ENCODE measurements at regions not wholly inside any gene's neighbourhood (a gene's known extent, or its start where the extent isn't known, plus 50 kb on each side); places are given as distances from the start of the nearest gene placed in this dataset.

DNA sequence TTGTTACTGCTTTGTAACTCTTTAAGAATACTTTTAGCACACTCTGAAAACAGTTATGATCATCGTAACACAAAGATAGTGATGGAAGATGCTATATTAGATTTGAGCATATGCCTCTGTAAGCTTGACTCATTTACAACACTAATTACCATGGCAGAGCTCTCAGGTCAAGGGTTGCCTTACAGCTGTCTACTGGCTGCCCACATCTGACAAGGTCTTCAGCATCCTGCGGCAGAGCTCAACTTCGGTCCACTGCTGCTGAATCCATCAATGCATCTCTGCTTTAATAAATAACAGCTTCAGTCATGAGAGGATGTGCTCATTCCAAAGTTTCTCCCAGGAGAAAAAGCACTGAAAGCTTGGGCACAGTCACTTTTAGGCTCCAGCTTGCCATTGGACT, 449.4 kb downstream of the RASEF start:
- DNase-seq (ENCODE audit: low read depth, low spot score) = no peak

DNA sequence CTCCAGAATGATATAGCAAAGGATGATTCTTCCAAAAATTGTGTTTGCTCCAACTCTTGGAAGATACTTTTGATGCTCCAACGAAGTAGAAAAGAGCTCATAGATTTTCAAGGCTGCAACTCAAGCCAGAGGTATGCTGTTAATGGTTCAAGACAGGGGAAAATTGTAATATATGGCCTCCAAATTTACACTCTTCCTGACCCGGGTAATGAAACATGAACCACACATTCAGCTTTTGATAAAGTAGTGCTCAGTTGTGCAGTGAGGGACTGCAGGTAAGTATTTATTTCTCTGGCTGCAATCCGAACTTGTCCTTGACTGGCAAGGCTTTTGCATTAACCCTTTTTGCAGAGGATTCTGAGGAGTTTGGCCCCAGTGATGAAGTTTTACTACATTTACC, 446.4 kb downstream of the RASEF start:
- no peak for DNase-seq (ENCODE audit: low read depth, low spot score)

DNA sequence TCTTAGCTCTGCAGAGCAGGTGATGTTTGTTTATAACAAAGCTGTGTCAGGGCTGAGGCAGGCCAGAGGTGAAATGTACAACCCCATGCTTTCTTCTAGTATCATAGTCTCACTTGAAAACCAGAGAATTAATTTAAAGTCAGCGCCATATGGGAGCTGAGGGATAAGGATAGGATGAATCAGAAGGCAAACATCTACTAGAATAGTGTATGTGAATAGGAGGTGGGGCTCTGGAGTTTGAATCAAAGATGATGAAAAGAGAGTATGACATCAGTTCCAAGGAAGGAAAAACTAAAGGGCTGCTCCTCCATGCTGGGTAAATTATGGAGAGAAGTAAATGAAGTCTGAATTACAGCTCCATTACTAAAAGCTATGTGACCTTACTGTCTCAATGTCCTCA, 441.5 kb downstream of the RASEF start:
- DNase-seq (ENCODE audit: low read depth, low spot score) = no peak

DNA sequence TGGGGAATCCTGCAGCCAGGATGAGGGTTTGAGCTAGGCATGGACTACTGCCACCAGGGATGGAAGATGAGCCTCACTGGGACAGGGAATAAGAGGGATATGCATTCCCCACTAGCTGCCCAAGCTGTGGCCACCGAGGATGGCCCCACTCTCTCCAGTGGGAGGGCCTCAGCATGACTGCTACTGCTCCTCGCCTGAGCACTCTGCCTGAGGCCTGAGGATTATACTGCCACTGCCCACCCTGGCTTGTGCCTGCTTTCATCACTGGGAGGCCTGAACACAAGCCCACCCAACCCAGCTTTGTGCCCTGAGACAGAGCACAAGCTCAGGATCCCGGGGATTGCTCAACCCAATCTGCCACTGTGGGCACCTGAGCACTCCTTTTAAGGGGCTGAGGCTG, 425.6 kb downstream of the RASEF start:
- no peak for DNase-seq (ENCODE audit: low read depth, low spot score)

DNA sequence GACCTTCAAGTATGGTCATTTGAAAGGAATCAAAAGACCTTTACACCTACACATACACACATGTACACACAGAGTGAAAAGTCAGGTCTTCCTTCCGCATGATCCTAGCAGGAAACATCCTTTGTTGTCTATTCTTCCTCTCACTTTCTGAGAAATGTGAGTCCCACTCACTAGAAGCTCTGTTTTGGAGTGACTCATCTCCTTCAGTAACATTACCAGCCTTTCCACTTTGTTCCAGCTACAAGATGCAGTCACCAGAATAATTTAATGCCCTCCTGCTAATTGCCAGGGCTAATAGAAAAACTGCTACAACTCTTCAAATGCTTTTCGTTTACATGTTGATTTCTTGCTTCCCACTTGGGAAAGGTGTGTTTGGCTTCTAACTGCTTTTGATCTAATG, 417.3 kb downstream of the RASEF start:
- no peak for DNase-seq (ENCODE audit: low read depth, low spot score)

DNA sequence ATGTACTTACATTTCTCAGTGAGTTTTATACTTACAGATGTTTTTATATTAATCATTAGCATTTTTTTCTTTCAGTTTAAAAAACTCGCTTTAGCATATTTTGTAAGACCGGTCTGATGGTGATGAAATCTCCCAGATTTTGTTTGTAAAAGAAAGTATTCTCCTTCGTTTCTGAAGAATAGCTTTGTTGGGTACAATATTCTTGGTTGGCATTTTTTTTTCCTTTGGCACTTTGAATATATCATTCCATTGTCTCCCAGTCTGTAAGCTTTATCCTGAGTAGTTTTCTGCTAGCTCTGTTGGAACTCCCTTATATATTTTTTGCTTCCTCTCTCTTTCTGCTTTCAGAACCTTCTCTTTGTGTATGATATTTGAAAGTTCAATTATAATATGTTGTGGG, 412.6 kb downstream of the RASEF start:
- DNase-seq (ENCODE audit: low read depth, low spot score) = no peak

DNA sequence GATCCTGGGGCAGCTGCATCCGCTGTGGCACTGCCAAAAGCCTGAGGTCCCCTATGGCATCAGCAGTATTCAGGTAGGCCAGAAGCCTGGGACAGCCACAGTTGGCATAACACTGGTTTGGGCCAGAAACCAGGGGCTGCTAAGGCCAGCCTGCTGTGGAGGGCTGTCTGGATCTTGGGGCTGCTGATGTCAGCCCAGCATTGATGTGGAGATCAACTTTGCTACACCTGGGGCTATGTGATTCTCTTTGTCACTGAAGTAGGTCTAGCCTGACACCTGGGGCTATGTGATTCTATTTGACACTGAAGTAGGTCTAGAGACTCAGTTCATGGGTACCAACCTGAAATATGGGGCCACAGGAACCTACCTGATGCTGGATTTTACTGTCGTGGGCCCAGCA, 411.5 kb downstream of the RASEF start:
- DNase-seq (ENCODE audit: low read depth, low spot score) = peak; percentile 55

DNA sequence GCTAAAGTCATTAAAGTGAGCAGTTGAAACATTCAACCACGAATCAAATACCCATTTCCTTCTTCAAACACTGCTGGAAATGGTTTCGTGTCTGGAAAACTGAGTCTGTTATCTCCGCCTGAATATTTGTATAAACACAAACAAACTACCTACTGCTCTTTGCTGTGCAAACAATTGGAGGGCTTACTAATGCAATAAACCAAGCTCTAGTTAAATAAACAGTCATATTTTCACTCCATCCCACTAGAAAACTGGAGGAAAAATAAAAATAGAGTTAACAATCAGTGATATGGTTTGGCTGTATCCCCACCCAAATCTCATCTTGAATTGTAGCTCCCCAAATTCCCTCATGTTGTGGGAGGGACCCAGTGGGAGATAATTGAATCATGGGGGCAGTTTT, 397.6 kb downstream of the RASEF start:
- DNase-seq (ENCODE audit: low read depth, low spot score) = no peak

DNA sequence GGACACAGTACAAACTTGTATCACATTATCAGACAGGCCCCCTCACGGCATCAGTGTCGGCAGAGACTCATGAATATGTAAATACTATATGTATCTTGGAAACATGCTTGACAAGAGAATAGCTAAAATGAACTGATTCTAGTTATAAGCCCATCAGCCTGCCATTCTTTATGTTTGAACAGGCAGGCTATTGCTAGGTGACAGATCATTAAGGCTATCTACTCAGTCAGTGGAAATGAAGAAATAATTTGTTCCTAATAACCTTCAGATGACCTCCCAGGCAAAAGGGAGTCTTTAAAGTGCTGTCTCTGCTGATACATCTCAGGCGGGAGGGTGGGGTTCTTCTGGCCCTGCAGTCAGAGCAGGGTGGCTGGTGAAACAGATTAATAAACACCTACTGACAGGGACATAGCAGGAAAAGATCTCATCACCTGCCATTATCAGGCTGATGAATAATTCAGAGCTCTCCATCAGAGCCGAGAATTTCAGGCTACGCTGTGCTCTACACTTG, 394.2 kb downstream of the RASEF start:
- DNase-seq (ENCODE audit: low read depth, low spot score) = no peak

DNA sequence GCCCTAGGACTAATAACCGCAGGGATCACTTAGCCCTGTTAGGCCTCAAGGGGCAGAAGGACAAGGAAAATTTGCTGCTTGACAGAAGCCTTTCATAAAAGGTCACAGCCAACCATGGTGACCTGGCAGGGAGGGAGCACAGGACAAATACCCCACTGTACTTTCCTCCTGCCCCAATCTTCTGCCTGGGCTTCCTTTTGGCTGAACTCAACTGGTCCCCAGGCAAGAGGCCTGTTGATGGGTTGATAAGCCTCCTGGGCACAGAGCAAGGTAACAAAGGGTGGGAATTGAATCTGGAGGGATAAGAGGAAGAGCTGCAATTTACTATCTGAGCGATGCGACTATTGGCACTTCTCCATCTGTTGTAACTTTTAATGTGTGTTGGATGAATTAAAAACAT, 392.9 kb downstream of the RASEF start:
- DNase-seq (ENCODE audit: low read depth, low spot score) = peak; percentile 24

DNA sequence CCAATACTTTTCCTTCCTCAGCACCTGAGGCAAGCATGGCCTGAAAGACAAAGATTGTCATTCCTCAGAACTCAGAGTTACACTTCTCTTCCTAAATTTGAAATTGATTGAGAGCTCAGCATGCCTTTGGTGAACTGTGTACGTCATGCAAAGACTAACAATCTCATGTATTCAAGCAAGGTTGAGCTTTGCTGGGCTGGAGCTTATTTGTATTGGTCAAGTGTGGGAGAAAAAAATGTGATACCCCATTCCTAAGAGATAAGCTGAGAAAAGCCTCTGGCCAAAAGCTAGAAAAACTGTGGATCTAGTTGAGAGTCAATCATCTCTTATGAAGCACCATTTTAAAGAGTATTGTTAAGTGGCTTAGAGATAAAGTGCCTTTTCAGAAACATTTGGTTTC, 392.2 kb downstream of the RASEF start:
- no peak for DNase-seq (ENCODE audit: low read depth, low spot score)

DNA sequence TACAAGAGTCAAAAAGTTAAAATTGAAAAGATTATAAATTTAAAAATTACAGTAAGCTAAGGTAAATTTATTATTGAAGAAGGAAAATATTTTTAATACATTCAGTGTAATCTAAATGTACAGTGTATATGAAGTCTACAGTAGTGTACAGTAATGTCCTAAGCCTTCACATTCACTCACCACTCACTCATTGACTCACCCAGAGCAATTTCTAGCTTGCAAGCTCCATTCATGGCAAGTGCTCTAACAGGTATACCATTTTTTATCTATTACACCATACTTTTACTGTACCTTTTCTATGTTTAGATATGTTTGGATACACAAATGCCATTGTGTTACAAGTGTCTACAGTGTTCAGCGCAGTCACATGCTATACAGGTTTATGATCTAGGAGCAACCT, 389.7 kb downstream of the RASEF start:
- DNase-seq (ENCODE audit: low read depth, low spot score) = no peak

DNA sequence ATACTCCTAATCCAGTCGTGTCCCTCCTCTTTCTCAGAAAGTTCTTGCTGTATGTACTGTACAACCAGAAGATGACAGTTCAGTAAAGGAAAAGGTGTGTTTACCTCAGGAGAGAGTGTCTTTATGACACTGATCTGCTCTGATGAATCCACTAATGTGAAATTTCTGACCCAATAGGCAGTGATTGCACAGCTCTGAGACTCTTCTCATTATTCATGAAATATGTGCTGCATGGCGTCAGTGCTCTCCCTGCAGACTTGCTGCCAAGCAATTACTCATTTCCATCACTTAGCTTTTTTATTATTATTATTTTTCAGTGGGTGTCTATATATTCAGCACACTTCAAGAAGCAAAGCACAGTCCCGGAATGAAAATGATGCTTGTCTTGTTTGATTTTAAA, 389.0 kb downstream of the RASEF start:
- DNase-seq (ENCODE audit: low read depth, low spot score) = no peak

DNA sequence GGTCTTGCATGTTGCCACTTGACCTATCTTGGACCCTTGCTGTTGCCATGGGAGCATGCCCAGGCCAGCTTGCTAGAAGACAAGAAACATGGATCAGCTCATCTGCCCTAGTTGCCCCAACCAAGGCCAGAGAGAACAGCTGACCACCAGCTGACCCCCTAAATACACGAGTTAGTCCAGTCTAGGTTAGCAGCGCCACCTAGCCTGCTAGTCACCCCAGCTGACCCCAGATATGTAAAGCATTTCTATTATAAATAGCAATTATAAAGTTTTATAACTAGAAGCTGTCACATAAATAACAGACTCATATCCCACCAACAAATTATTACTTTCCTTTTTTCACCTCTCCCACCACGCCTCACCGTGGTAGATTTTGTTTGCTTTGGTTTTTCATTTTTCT, 387.8 kb downstream of the RASEF start:
- DNase-seq (ENCODE audit: low read depth, low spot score) = no peak

DNA sequence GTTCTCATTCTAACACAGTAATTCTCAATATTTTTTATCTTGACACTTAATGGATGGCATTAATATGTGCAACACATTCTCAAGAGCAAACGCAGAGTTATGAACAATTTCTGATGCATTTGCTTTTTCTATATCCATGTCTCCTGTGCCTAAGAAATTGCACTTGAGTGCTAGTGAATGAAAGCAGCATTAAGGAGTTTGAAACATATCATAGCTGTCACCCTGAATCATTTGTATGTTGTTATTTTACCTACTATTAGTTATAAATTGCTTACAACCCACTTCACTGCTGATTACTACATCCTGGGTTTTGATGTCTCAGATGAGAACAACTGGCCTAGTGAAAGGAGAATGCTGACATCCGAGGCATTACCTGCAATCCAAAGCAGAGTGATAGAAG, 387.3 kb downstream of the RASEF start:
- no peak for DNase-seq (ENCODE audit: low read depth, low spot score)

DNA sequence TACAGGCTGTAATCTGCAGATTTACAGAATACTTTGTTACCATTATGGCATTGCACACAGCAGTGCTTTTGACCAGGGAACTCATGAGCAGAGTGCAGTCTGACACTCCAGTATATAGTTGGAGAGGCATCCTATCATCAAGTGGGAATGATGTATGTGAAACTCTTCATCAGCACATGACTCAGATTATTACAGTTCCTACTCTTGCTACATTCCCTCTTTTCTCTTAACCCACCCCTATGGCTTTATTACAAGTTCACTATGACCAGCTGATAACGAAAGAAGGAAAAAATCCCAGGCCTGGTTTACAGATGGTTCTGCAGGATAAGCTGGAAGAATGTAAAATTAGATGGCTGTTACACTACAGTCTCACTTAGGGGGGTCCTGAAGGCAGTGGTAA, 385.9 kb downstream of the RASEF start:
- DNase-seq (ENCODE audit: low read depth, low spot score) = no peak

DNA sequence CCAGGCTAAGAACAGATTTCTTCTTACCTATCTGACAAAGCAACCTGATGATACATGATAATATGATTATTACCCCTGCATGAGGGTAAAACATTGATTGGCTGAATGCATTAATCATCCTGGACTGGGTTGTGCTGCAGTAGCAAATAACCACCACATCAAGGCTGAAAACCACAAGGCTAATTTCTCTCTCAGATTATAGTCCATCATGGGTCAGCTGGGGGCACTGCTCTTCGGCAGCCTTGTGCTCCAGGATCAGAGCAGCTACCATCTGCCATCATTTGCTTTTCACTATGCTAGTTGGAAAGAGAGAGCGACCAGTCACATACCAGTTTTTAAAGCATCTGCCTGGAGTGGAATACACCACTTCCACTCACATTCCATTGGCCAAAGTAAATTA, 383.5 kb downstream of the RASEF start:
- DNase-seq (ENCODE audit: low read depth, low spot score) = no peak

DNA sequence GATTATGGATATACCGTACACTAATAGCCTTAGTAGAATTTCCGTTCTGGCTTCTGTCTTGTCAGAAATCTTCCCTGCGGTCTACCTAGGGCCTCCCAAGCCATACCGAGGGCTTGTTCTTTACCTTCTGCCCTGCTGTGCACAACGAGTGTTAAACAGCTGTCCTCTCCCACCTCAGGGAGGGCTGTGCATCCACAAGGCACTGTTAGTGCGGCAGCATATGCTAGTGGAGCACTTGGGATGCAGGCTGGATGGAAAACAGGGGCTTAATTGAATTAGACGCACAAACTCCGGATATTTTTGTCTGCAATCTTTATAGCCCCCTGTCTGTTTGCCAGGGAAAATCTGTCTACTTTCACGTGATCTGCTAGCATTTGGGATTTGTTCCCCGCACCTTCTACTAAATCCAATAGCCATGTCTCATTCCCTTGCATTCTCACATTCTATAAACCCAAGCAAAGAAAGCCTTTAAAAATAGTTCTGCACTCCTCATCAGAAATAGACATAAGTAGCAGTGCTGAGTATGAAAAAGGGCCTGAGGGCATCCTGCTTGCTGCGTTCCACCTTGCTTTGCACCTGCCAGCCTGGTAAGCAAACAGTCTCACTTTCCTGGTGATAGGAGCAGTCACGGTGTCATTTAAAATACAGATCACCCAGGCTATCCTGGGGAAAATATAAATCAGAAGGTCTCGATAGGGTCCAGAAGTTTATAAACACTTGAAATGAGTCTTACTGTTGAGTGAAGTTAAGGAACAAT, 382.6 kb downstream of the RASEF start:
- no peak for DNase-seq (ENCODE audit: low read depth, low spot score)

DNA sequence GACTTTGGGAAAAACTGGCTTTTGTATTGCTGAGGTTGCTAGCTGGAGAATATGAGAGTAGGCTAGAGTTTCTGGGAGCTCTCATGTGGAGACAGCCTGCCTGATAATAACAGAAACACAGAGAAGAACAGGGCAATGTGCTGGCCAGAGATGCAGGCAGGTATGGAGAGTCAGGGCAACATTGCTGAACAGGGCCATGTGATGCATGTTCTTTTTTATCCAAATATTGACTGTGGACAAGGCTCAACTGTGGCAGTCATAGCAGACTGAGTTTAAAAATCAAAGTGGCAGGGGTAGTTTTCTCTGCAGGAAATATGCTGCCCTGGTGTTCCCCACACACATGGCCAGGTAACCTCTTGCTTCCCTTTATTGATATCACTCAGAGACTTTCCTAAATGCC, 381.1 kb downstream of the RASEF start:
- no peak for DNase-seq (ENCODE audit: low read depth, low spot score)

DNA sequence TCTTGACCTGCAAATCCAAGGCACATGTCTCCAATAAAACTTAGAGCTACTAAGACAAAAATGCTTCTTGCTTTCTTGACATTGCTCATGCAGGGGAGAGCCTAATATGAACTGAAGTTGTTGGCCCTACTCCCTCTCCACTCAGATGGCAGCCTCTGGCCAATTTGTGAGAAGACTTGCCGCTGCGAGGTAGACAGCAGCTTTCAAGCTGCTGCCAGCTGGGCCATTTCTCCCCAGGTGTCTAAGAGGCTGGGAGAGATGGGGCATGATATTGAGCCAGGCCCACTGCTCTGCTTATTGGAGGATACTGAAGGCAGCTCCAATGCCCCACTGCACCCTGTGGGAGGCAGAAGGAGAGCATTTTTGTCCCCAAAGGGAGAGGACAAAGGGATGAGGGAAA, 380.5 kb downstream of the RASEF start:
- no peak for DNase-seq (ENCODE audit: low read depth, low spot score)

DNA sequence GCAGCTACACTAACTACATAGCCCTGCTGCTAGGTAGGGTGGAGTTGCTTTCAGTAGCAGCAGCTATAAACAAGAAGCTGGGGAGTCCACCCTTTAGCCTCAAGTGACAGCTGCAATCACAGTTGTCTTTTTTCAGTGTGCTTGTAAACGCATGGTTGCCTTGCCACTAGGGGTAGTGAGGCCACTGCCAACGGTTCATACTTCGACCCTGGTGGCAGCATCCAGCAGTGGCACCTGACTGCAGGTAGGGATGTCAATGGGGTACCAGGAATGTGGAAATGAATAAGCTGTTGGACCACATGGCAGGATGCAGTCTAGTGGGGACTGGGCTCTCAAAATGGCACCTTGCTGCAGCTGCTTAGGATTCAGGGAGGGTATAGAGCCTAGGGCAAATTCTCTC, 367.2 kb downstream of the RASEF start:
- DNase-seq (ENCODE audit: low read depth, low spot score) = no peak

DNA sequence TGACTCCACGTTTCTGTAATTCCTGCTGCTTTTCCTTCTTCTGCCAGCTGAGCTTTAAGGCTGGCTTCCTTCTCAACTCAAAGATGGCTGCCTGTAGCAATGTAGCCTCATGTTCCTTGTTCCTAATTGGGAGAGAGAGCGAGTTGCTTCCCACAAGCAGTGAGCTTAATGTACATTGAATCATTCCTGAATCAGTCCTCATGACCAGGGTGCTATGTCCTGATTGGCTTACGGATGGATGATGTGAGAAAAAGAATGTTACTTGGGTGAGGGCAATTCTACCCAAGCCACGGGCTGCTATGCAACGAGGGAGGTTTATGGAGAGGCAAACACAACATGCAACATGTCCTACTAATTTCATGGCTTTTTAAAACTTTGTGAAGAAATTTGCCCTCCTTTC, 356.2 kb downstream of the RASEF start:
- no peak for DNase-seq (ENCODE audit: low read depth, low spot score)

DNA sequence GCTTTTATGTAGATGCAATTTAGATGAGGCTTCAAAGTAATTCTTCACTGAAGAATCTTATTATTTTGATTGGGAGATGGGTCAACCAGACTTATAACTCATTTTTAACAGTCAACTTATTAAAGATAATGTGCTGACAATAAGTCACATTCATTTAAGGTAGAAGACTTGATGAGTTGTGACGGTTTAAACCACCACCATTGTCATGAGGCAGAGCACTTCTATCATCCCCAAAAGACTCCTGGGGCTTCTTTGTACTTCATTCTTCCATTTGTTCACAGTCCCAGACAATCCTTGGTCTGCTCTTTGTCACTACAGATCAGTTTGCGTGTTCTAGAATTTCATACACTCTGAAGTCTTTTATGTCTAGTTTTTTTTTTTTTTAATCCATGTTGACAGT, 346.1 kb downstream of the RASEF start:
- DNase-seq (ENCODE audit: low read depth, low spot score) = no peak

DNA sequence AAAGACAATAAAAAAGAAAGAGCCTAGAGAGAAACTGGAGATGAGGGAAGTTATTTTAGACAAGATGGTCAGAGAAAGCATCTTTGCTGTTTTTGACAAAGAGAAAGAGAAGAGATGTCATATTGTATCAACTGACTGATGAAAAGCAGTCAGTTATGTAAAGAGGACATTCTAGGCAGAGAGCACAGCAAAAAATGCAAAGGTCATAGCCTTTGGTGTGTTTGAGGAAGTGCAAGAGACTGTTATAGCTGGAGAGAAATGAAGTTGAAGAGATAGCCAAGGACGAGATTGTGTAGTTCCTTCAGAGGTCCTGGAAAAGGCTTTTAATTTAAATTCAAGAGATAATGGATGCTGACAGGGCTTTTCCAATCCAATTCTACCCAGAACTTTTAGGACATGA, 342.4 kb downstream of the RASEF start:
- no peak for DNase-seq (ENCODE audit: low read depth, low spot score)
